ENCODE measurements at regions not wholly inside any gene's neighbourhood (a gene's known extent, or its start where the extent isn't known, plus 50 kb on each side); places are given as distances from the start of the nearest gene placed in this dataset.

DNA sequence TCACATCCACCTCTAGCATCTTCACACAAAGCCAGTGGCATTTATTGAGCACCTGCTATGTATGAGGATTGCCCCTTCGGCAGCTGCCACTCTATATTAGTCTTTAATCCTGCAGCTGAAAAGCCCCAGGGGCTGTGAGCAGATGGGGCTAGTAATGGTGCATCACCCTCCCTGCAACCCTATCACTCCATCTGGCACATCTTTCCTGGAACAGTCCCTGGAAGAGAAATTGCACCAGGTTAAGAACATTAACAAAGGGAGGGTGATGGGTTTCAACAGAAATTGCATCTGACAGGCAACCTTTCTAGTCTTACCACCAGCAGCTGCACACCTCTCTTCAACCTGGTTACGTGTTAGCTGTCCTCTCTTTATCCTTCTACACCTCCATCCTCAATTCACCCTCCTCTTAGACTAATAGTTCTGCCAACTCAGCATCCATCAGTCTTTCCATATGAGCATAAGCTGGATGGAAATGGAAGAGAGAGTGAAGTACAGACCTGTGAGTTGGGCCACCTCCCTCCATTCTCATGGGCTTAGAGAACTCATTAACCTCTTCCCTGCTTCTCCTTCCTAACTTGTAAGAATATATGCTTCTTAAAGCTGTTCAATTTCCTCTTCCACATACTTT lies 168.6 kb upstream of the NEBL start:
- peak; percentile 52 for DNase-seq
- Mint-ChIP-seq H3K27me3 (ENCODE audit: unreplicated experiment) (peaks cover 5% of the 10 kb centered on the region), H3K36me3 (ENCODE audit: unreplicated experiment) (no peaks in the 10 kb centered on the region), H3K4me1 (ENCODE audit: low read depth, unreplicated experiment) (peaks cover 14% of the 10 kb centered on the region), H3K27ac (ENCODE audit: unreplicated experiment) (peak overlapping the region; percentile 88), H3K4me3 (ENCODE audit: unreplicated experiment) (no peak overlapping the region), H3K9me3 (ENCODE audit: unreplicated experiment) (peaks cover 8% of the 10 kb centered on the region)
- TF ChIP-seq, protein P1, sequence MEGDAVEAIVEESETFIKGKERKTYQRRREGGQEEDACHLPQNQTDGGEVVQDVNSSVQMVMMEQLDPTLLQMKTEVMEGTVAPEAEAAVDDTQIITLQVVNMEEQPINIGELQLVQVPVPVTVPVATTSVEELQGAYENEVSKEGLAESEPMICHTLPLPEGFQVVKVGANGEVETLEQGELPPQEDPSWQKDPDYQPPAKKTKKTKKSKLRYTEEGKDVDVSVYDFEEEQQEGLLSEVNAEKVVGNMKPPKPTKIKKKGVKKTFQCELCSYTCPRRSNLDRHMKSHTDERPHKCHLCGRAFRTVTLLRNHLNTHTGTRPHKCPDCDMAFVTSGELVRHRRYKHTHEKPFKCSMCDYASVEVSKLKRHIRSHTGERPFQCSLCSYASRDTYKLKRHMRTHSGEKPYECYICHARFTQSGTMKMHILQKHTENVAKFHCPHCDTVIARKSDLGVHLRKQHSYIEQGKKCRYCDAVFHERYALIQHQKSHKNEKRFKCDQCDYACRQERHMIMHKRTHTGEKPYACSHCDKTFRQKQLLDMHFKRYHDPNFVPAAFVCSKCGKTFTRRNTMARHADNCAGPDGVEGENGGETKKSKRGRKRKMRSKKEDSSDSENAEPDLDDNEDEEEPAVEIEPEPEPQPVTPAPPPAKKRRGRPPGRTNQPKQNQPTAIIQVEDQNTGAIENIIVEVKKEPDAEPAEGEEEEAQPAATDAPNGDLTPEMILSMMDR (IDR thresholded peaks at IDR 0.05; ENCODE audit: partially characterized antibody, unreplicated experiment), result no peak

DNA sequence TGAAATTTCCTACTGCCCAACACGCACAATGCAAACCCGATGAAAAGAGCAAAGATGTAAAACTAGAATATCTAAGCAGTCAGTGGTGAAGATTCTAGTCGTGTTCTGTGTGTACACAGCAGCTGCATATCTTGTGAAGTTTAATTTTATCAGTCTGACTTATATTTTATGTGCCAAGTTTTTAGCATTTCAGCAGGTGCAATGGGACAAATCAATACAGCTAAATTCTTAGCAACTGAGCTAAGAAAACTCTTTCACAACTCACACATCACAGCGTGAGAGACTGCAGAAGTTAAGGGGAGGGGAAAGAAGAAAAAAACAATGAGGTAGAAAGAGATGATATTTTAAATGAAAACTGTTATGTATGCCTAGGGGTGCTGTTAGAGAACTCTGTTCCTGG lies 164.9 kb upstream of the NEBL start:
- Mint-ChIP-seq H3K4me1 (ENCODE audit: low read depth, unreplicated experiment) (peaks cover 7% of the 10 kb centered on the region), H3K9me3 (ENCODE audit: unreplicated experiment) (peaks cover 6% of the 10 kb centered on the region), H3K27me3 (ENCODE audit: unreplicated experiment) (peaks cover 3% of the 10 kb centered on the region), H3K27ac (ENCODE audit: unreplicated experiment) (no peak overlapping the region), H3K36me3 (ENCODE audit: unreplicated experiment) (no peaks in the 10 kb centered on the region), H3K4me3 (ENCODE audit: unreplicated experiment) (no peak overlapping the region)
- TF ChIP-seq, protein P1 (IDR thresholded peaks at IDR 0.05; ENCODE audit: partially characterized antibody, unreplicated experiment), result no peak
- no peak for DNase-seq

DNA sequence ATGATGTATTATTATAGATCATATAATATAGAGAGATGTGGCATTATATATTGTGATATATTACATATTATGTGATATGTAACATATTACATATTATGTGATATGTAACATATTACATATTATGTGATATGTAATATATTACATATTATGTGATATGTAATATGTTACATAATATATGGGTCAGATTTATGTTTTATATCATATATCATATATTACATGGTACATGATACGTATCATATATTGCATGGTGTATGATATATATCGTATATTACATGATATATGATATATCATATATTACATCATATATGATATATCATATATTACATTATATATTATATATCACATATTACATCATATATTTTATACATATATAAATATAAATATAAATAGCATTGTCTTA lies 164.1 kb upstream of the NEBL start:
- peaks cover 6% of the 10 kb centered on the region for H3K9me3 Mint-ChIP-seq (ENCODE audit: unreplicated experiment)
- H3K4me1 Mint-ChIP-seq (ENCODE audit: low read depth, unreplicated experiment), result peaks cover 7% of the 10 kb centered on the region
- H3K27ac Mint-ChIP-seq (ENCODE audit: unreplicated experiment), result no peak overlapping the region
- H3K36me3 Mint-ChIP-seq (ENCODE audit: unreplicated experiment), result no peaks in the 10 kb centered on the region
- DNase-seq, result no peak
- H3K27me3 Mint-ChIP-seq (ENCODE audit: unreplicated experiment), result peaks cover 3% of the 10 kb centered on the region
- H3K4me3 Mint-ChIP-seq (ENCODE audit: unreplicated experiment), result no peak overlapping the region
- TF ChIP-seq, protein P1 (IDR thresholded peaks at IDR 0.05; ENCODE audit: partially characterized antibody, unreplicated experiment), result no peak

- TF ChIP-seq, protein P1 (IDR thresholded peaks at IDR 0.05; ENCODE audit: partially characterized antibody, unreplicated experiment), result no peak
- no peak overlapping the region for H3K4me3 Mint-ChIP-seq (ENCODE audit: unreplicated experiment)
- H3K27ac Mint-ChIP-seq (ENCODE audit: unreplicated experiment), result no peak overlapping the region
- H3K9me3 Mint-ChIP-seq (ENCODE audit: unreplicated experiment), result peaks cover 1% of the 10 kb centered on the region
- H3K4me1 Mint-ChIP-seq (ENCODE audit: low read depth, unreplicated experiment), result peaks cover 4% of the 10 kb centered on the region
- H3K27me3 Mint-ChIP-seq (ENCODE audit: unreplicated experiment), result no peaks in the 10 kb centered on the region
- DNase-seq, result no peak
- no peaks in the 10 kb centered on the region for H3K36me3 Mint-ChIP-seq (ENCODE audit: unreplicated experiment)
These were observed 163.5 kb upstream of the NEBL start for GRCh38 chr10:21060626-21061025.

DNA sequence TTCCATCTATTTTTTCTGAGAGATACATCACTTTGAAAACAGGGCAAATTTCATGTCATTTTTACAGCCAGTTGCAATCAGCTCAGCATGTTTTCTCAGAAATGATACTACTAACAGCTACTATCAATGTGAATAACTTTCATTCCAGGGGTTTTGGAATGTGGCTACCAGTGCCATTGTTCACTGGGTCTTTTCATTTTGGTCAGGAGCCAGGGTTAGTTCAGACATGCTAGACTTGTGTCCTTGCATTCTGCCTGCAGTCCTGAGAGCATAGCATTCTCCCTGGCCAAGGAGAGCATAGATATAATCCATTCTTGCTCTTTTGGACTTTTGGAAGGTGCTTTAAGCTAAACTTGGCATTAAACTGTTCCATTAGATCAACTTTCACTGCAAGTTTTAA lies 160.9 kb upstream of the NEBL start:
- no peak for DNase-seq
- Mint-ChIP-seq H3K9me3 (ENCODE audit: unreplicated experiment) (no peaks in the 10 kb centered on the region), H3K27ac (ENCODE audit: unreplicated experiment) (no peak overlapping the region), H3K4me3 (ENCODE audit: unreplicated experiment) (no peak overlapping the region), H3K4me1 (ENCODE audit: low read depth, unreplicated experiment) (no peaks in the 10 kb centered on the region), H3K27me3 (ENCODE audit: unreplicated experiment) (no peaks in the 10 kb centered on the region), H3K36me3 (ENCODE audit: unreplicated experiment) (no peaks in the 10 kb centered on the region)
- TF ChIP-seq, protein P1 (IDR thresholded peaks at IDR 0.05; ENCODE audit: partially characterized antibody, unreplicated experiment), result no peak
